Adrenal gland (tissue), 9 donors: ENCODE measurements at regions not wholly inside any gene's neighbourhood (a gene's known extent, or its start where the extent isn't known, plus 50 kb on each side); places are given as distances from the start of the nearest gene placed in this dataset.

Source experiments
- DNase-seq, 7 donors: peaks; one replicate each; pipeline ENCODE4 v3.0.0-alpha.2; 2019 to 2020
- H3K27ac ChIP-seq, 5 donors: fragments of 200-600 bp; sonication (generic) in 4 of 5; 1 replicate in 3 of 5; 2 replicates in 2 of 5; pipeline versions ENCODE4 v1.5.1 to v1.8.0; 2016 to 2020; ENCODE audit warnings: mild to moderate bottlenecking in 1 of 5
- H3K27me3 ChIP-seq: fragments of 200-600 bp; 2 replicates; pipeline ENCODE4 v1.8.0; 2021
- H3K36me3 ChIP-seq, 2 donors: fragments of 200-600 bp; replicated peaks in 1 of 2; 1 replicate in 1 of 2; 2 replicates in 1 of 2; pipeline versions ENCODE4 v1.5.1 to v1.8.0; 2018 to 2022
- H3K4me1 ChIP-seq, 2 donors: fragments of 200-600 bp; replicated peaks in 1 of 2; 1 replicate in 1 of 2; 2 replicates in 1 of 2; pipeline versions ENCODE4 v1.5.1 to v1.8.0; 2018 to 2021
- H3K4me3 ChIP-seq, 4 donors: fragments of 200-600 bp; sonication (generic) in 3 of 4; one replicate each; pipeline ENCODE4 v1.5.1; 2016 to 2018
- H3K9me3 ChIP-seq, 3 donors: fragments of 200-600 bp; sonication (generic) in 1 of 3; replicated peaks in 1 of 3; 1 replicate in 2 of 3; 2 replicates in 1 of 3; pipeline versions ENCODE4 v1.5.1 to v1.8.0; 2016 to 2021
- POLR2A ChIP-seq, 2 donors: fragments of 450-650 bp; IDR thresholded peaks; one replicate each; pipeline ENCODE4 v1.6.1; 2017; ENCODE audit warnings: antibody characterized with exemption in 2 of 2, mild to moderate bottlenecking in 2 of 2, moderate library complexity in 1 of 2
- WGBS, 4 donors: extraction: QIAGEN DNeasy Blood & Tissue Kit in 2 of 4; methylation state at CpG; one replicate each; pipeline versions ENCODE4 v1.1.5 to v1.1.7; 2013 to 2017; 5-methylcytosine and 5-hydroxymethylcytosine counted together
- intact Hi-C, 2 donors: fragments of 100-400 bp; cut with DNase I; formaldehyde crosslinking; loops; one replicate each; pipeline versions ENCODE4 v1.14.1 to v1.15.0; 2022 to 2023
- TF ChIP-seq, protein P1 (sequence below), 6 experiments: fragments of 450-650 bp in 4 of 6; fragments of 200-600 bp in 2 of 6; sonication (generic) in 1 of 6; IDR thresholded peaks; 1 replicate in 5 of 6; 2 replicates in 1 of 6; pipeline versions ENCODE4 v1.5.1 to v1.8.0; 2016 to 2021; ENCODE audit warnings: antibody characterized with exemption in 6 of 6, mild to moderate bottlenecking in 2 of 6, moderate library complexity in 1 of 6
- donor health status: healthy with polysubstance abuse.
- donor health status: Bipolar disorder and iron deficiency.
- donor health status: DM: yes; HTN: yes; CAD: no.
- donor health status: DM: no; HTN: no; CAD: no.
- donor health status: DM: no; HTN: no; CAD: no.

DNA sequence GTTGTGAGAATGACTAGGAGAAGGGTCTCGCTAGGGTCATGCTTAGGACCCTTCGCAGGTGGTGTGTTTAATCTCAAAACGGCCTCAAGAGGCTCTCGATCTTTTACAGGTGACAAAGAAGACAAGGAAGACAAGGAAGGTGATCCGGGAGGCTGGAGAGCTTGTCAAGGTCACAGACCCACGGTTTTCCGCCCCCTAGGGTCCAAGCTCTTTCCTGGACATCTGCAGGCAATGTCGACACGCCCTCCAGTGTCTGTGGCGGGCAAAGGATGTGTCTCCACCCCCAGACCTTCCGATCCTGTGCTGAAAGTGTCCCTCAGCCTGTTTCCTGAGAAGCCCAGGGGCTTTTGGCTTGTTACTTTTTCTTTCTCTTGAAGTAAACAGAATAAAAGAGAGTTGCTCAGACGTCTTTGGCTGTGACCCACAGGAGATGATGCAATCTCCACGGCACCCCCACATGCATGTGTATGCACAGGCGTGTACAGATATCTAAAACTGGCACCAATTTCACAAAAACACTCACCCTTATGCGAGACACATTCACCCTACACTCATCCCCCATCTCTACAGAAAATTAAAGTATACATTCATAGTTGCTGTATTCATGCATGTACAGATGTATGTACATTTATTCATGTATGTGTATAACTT lies 108.8 kb downstream of the KLF13 start:
- Histone ChIP-seq H3K27me3 (no peaks in the 10 kb centered on the region), H3K4me3 (no peak overlapping the region), H3K9me3 (no peaks in the 10 kb centered on the region), H3K36me3 (no peaks in the 10 kb centered on the region), H3K4me1 (peaks cover 0 to 15% of the 10 kb centered on the region in 2 donors), H3K27ac (peak overlapping the region in 4 of 5 donors; percentile 2 to 83 (median 42))
- DNase-seq, result peak; percentile 56 to 92 (median 73)
- no peak for TF ChIP-seq POLR2A (IDR thresholded peaks at IDR 0.05)
- TF ChIP-seq, protein P1, sequence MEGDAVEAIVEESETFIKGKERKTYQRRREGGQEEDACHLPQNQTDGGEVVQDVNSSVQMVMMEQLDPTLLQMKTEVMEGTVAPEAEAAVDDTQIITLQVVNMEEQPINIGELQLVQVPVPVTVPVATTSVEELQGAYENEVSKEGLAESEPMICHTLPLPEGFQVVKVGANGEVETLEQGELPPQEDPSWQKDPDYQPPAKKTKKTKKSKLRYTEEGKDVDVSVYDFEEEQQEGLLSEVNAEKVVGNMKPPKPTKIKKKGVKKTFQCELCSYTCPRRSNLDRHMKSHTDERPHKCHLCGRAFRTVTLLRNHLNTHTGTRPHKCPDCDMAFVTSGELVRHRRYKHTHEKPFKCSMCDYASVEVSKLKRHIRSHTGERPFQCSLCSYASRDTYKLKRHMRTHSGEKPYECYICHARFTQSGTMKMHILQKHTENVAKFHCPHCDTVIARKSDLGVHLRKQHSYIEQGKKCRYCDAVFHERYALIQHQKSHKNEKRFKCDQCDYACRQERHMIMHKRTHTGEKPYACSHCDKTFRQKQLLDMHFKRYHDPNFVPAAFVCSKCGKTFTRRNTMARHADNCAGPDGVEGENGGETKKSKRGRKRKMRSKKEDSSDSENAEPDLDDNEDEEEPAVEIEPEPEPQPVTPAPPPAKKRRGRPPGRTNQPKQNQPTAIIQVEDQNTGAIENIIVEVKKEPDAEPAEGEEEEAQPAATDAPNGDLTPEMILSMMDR (IDR thresholded peaks at IDR 0.05), result peak; percentile 32 to 87 (median 68)
- intact Hi-C loops, result loop anchor here in 1 of 2 donors (5.0 to 10.0 kb wide), 3 partner anchors 71 to 218 kb away; partner anchors contain the start of gene KLF13
- WGBS, 4 donors, result 9 to 14% (median 13%) methylated on average over 15 of the region's 15 CpGs

DNA sequence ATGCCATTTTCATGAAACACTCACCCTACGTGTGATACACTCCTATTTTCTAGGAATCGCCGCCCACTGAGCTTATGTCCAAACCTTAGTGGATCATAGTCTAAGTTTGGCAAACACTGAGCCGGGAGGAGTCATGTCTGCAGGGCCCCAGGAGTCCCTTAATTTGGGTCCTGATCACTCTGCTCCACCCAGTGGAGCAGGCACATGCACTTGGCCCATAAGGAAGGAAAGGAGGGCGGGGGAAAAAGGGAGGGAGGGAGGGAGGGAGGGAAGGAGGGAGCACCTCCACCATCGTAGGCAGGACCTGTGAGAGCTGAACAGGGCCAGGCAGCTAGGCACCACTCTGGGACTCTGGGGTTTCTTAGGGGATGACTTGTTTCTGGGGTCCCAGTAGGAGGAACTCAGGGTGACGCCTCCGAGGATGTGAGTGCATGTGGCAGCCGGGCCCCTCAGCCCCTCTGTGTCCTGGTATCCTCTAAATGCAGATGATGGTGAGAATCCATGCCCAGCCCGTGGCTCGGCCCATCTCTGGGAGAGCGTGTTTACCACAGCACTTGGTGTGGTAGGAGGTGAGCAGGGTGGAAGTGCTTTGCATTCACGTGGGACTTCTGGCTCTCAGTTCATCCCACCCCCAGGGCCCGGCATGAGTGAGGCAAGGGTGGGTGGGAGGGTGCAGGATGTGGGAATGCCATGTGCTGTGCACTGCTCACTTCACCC lies 109.4 kb downstream of the KLF13 start:
- no peak for DNase-seq
- WGBS, 4 donors, result 40 to 65% (median 60%) methylated on average over 6 to 14 of the region's 14 CpGs
- H3K9me3 ChIP-seq, result no peaks in the 10 kb centered on the region
- intact Hi-C loops, result loop anchor here in 1 of 2 donors (5.0 to 10.0 kb wide), 3 partner anchors 71 to 219 kb away; partner anchors contain the start of gene KLF13
- peak overlapping the region in 2 of 5 donors; percentile 41 to 83 for H3K27ac ChIP-seq
- no peaks in the 10 kb centered on the region for H3K36me3 ChIP-seq
- H3K4me3 ChIP-seq, result no peak overlapping the region
- peaks cover 0 to 19% of the 10 kb centered on the region in 2 donors for H3K4me1 ChIP-seq
- no peak for TF ChIP-seq POLR2A (IDR thresholded peaks at IDR 0.05)
- TF ChIP-seq, protein P1 (IDR thresholded peaks at IDR 0.05), result no peak
- H3K27me3 ChIP-seq, result no peaks in the 10 kb centered on the region

DNA sequence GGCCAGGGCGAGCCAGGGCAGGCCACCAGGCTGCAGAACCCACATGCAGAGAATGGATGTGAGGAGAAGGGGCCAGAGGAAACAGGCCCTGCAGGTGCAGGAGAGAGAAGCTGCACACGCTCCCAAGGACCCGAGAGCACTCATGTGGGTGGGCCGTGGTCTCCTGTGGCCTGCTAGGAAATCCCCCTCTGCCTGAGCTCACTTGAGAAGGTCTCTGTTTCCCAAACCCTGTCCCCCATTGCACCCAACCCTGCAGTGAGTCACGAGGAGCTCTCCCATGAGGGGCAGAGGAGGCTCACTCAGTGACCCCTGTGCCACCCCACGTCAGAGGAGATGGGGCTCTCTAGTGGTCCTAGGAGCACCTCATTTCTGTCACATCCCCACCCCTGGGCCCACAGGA lies 111.1 kb downstream of the KLF13 start:
- peaks cover 0 to 25% of the 10 kb centered on the region in 2 donors for H3K4me1 ChIP-seq

More for the DNA sequence above, 111.1 kb downstream of the KLF13 start:
- no peak overlapping the region for H3K4me3 ChIP-seq
- 77 to 92% (median 85%) methylated on average over 1 to 6 of the region's 6 CpGs for WGBS, 4 donors
- no peaks in the 10 kb centered on the region for H3K27me3 ChIP-seq
- no peaks in the 10 kb centered on the region for H3K36me3 ChIP-seq
- intact Hi-C loops, result loop anchor here in 1 of 2 donors (5.0 to 10.0 kb wide), 3 partner anchors 73 to 220 kb away; partner anchors contain the start of gene KLF13
- no peak for TF ChIP-seq POLR2A (IDR thresholded peaks at IDR 0.05)
- TF ChIP-seq, protein P1 (IDR thresholded peaks at IDR 0.05), result no peak
- no peak overlapping the region for H3K27ac ChIP-seq
- no peak for DNase-seq
- no peaks in the 10 kb centered on the region for H3K9me3 ChIP-seq
